ENCODE measurements at regions not wholly inside any gene's neighbourhood (a gene's known extent, or its start where the extent isn't known, plus 50 kb on each side); places are given as distances from the start of the nearest gene placed in this dataset.

- no peak for TF ChIP-seq EZH2phosphoT487 (IDR thresholded peaks at IDR 0.05)
- TF ChIP-seq, protein P1, sequence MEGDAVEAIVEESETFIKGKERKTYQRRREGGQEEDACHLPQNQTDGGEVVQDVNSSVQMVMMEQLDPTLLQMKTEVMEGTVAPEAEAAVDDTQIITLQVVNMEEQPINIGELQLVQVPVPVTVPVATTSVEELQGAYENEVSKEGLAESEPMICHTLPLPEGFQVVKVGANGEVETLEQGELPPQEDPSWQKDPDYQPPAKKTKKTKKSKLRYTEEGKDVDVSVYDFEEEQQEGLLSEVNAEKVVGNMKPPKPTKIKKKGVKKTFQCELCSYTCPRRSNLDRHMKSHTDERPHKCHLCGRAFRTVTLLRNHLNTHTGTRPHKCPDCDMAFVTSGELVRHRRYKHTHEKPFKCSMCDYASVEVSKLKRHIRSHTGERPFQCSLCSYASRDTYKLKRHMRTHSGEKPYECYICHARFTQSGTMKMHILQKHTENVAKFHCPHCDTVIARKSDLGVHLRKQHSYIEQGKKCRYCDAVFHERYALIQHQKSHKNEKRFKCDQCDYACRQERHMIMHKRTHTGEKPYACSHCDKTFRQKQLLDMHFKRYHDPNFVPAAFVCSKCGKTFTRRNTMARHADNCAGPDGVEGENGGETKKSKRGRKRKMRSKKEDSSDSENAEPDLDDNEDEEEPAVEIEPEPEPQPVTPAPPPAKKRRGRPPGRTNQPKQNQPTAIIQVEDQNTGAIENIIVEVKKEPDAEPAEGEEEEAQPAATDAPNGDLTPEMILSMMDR (IDR thresholded peaks at IDR 0.05): no peak
Observed at GRCh38 chr7:46209611-46210388, 288.7 kb upstream of the IGFBP3 start.
